Loucy (cell line): ENCODE measurements at regions not wholly inside any gene's neighbourhood (a gene's known extent, or its start where the extent isn't known, plus 50 kb on each side); places are given as distances from the start of the nearest gene placed in this dataset.

Experiments
- CTCF ChIP-seq: fragments of 200-600 bp; sonication (generic); conservative IDR thresholded peaks from 2 replicates; pipeline ENCODE4 v1.5.1; 2014; ENCODE audit warnings: mild to moderate bottlenecking, antibody characterized with exemption, low read length
- EZH2phosphoT487 ChIP-seq: fragments of 200-600 bp; IDR thresholded peaks from 2 replicates; pipeline ENCODE4 v1.6.1; 2018; ENCODE audit warnings: antibody characterized with exemption, mild to moderate bottlenecking, moderate library complexity, borderline replicate concordance

DNA sequence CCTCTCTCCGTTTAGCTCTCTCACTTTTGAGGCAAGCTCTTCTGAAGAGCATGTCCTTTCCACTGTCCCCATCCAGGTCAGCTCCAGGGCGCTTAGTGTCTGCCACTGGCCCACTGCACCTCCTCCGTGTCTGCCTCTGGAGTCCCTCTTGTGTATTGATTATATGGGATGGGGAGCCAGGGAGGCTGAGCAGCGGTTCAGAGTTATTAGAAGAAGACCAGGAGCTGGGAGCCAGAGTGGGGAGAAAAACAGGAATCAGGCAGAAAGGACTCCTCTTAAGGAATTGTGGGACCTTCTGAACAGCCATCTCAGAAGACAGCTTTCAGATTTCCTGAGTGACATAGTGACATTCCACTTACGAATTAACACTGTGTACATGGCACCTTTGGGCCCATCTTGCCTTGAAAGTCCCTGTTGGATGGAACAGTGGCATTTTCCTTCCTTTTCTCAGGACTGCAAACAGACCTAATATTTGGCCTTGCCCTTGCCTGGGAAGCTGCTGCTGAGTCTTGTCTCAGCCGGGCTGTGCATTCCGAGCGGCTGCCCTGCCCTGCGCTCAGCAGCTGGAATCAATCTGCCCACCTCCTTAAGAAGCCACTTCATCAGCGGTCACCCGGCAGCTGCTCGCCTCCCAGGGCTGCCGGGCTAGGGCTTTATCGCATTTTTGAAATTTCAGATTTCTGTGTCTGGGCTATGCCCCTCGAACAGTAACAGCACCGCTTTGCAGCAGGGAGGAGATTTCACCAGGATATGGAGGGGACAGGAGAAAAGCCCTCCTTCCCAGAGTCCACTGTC is 81.1 kb upstream of the PRKG1 start:
- no peak for TF ChIP-seq CTCF
- no peak for TF ChIP-seq EZH2phosphoT487
